ENCODE measurements at regions not wholly inside any gene's neighbourhood (a gene's known extent, or its start where the extent isn't known, plus 50 kb on each side); places are given as distances from the start of the nearest gene placed in this dataset.

DNA sequence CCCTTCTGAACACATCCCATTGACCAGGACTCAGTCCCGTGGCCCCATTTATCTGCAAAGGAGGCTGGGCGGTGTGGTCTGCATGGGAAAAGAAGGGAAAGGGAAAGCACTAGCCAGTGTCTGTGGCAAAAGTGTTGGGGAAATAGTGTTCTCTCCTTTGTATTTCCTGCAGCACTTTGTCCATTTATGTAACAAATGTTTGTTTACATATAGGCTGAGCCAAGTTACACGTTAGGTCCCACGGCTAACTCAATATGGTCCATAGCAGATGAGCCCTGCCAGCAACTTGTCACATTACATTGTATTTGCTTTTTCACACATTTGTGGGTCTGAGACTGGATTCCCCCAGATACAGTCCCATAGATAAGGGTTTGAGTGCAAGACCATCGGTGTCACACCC is 260.5 kb downstream of the MSX2 start:
- Histone ChIP-seq H3K4me3 (no peak overlapping the region), H3K4me1 (no peaks in the 10 kb centered on the region), H3K27ac (no peak overlapping the region), H3K9me3 (no peaks in the 10 kb centered on the region), H3K4me2 (no peak overlapping the region)
- WGBS (ENCODE audit: missing lambda C conversion rate), result 69% methylated on average over 5 of the region's 5 CpGs
- POLR2A ChIA-PET, result no interaction called here
- ATAC-seq (no peak), FAIRE-seq (no peak), DNase-seq (ENCODE audit: low read depth in 1 of 2, low spot score in 1 of 2) (no peak)
- CTCF ChIA-PET, result interaction anchor here (1.1 kb wide), 1 partner anchor 34 kb away, joined by 4 read pairs; no protein-coding TSS in a partner anchor
- no peak for TF ChIP-seq BHLHE40 (IDR thresholded peaks at IDR 0.05; ENCODE audit: low read depth, low read length)
- TF ChIP-seq HOXB13 (CRISPR knock-in tag; IDR thresholded peaks at IDR 0.05; ENCODE audit: low read depth), result no peak
- no peak for TF ChIP-seq NR3C1 (IDR thresholded peaks at IDR 0.05)
- TF ChIP-seq PHF8 (IDR thresholded peaks at IDR 0.05; ENCODE audit: borderline replicate concordance, low read depth), result no peak
- no peak for TF ChIP-seq PBX3 (IDR thresholded peaks at IDR 0.05)
- no peak for TF ChIP-seq CBX2 (IDR thresholded peaks at IDR 0.05; ENCODE audit: borderline replicate concordance, low read depth)
- no peak for TF ChIP-seq MYC (IDR thresholded peaks at IDR 0.05; ENCODE audit: borderline replicate concordance, low read length)
- TF ChIP-seq POLR2A (IDR thresholded peaks at IDR 0.05; ENCODE audit: low read length), result no peak
- TF ChIP-seq, protein P1, sequence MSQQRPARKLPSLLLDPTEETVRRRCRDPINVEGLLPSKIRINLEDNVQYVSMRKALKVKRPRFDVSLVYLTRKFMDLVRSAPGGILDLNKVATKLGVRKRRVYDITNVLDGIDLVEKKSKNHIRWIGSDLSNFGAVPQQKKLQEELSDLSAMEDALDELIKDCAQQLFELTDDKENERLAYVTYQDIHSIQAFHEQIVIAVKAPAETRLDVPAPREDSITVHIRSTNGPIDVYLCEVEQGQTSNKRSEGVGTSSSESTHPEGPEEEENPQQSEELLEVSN (IDR thresholded peaks at IDR 0.05; ENCODE audit: borderline replicate concordance, low read depth), result no peak
- TF ChIP-seq MAX (IDR thresholded peaks at IDR 0.05), result no peak
- TF ChIP-seq MAFK (IDR thresholded peaks at IDR 0.05; ENCODE audit: partially characterized antibody), result no peak
- TF ChIP-seq HDAC2 (IDR thresholded peaks at IDR 0.05), result no peak
- TF ChIP-seq KDM5A (IDR thresholded peaks at IDR 0.05), result no peak
- no peak for TF ChIP-seq KDM1A (IDR thresholded peaks at IDR 0.05; ENCODE audit: low read depth)
- TF ChIP-seq ESRRA (IDR thresholded peaks at IDR 0.05; ENCODE audit: borderline replicate concordance, low read length), result no peak
- TF ChIP-seq JUNB (IDR thresholded peaks at IDR 0.05), result no peak
- TF ChIP-seq ZNF302 (CRISPR knock-in tag; IDR thresholded peaks at IDR 0.05), result no peak
- no peak for TF ChIP-seq CTCF (IDR thresholded peaks at IDR 0.05)

- Histone ChIP-seq H3K4me1 (no peaks in the 10 kb centered on the region), H3K9me3 (no peaks in the 10 kb centered on the region), H3K4me2 (no peak overlapping the region), H3K4me3 (no peak overlapping the region), H3K27ac (no peak overlapping the region)
- WGBS (ENCODE audit: missing lambda C conversion rate), result 20% methylated on average over 2 of the region's 2 CpGs
- ChIA-PET CTCF (no interaction called here), POLR2A (no interaction called here)
- DNase-seq (ENCODE audit: low read depth in 1 of 2, low spot score in 1 of 2) (no peak), ATAC-seq (no peak), FAIRE-seq (no peak)
- TF ChIP-seq CBX8 (IDR thresholded peaks at IDR 0.05) (no peak), CTCF (IDR thresholded peaks at IDR 0.05) (no peak), HDAC2 (IDR thresholded peaks at IDR 0.05) (no peak), MYC (IDR thresholded peaks at IDR 0.05; ENCODE audit: borderline replicate concordance, low read length) (no peak), NPAS2 (CRISPR knock-in tag; IDR thresholded peaks at IDR 0.05; ENCODE audit: borderline replicate concordance) (no peak)
- TF ChIP-seq, protein P2, sequence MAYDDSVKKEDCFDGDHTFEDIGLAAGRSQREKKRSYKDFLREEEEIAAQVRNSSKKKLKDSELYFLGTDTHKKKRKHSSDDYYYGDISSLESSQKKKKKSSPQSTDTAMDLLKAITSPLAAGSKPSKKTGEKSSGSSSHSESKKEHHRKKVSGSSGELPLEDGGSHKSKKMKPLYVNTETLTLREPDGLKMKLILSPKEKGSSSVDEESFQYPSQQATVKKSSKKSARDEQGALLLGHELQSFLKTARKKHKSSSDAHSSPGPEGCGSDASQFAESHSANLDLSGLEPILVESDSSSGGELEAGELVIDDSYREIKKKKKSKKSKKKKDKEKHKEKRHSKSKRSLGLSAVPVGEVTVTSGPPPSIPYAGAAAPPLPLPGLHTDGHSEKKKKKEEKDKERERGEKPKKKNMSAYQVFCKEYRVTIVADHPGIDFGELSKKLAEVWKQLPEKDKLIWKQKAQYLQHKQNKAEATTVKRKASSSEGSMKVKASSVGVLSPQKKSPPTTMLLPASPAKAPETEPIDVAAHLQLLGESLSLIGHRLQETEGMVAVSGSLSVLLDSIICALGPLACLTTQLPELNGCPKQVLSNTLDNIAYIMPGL (CRISPR knock-in tag; IDR thresholded peaks at IDR 0.05; ENCODE audit: borderline replicate concordance), result no peak
Measured at GRCh38 chr5:174982485-174982884, 258.1 kb downstream of the MSX2 start.

Measured in A549 (cell line).